ENCODE measurements at regions not wholly inside any gene's neighbourhood (a gene's known extent, or its start where the extent isn't known, plus 50 kb on each side); places are given as distances from the start of the nearest gene placed in this dataset.

DNA sequence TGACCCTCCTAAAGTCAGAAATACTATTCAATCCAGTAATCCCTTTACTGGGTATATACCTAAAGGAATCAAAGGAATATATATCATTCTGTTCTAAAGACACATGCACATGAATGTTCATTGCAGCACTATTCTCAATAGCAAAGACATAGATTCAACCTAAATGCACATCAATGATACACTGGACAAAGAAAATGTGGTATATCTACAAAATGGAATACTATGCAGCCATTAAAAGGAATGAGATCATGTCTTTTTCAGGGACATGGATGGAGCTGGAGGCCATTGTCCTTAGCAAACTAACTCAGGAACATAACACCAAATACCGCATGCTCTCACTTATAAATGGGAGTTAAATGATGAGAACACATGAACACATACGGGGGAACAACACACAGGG lies 306.0 kb upstream of the EPHA5 start:
- DNase-seq: no peak

DNA sequence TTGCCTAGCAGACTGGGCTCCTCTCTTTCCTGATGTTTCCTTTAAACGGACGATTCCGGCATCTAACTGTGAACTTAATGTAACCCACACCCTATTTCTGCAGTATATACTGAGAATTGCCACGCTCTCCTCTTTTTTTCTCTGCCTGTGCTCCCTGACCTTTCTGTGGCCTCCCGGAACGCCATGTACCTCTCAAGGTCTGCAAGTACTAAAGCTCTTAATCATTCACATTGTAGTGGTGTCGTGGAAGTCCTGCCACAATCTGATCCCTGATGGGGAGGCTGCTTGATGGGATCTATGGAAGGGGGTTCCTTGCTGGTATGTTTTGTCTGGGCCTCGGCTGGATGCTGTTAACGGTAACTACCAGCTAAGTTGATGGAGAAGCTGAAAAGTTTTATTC lies 302.9 kb upstream of the EPHA5 start:
- DNase-seq: no peak

DNA sequence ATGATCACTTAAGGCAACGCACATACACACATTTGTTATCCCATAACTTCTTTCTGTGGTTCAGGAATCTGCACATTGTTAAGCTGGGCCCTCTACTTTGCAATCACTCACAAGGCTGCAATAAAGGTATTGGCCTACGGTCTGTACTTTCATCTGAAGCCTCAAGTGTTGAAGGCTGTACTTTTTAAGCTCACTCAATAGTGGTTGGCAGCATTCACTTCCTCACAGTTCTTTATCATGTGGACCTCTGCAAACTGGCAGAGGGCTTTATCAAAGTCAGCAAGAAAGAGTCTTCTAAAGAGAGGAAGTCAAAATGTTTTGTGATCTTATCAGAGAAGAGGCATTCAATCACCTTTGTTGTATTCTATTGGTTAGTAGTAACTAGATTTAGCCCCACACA lies 301.4 kb upstream of the EPHA5 start:
- no peak for DNase-seq

DNA sequence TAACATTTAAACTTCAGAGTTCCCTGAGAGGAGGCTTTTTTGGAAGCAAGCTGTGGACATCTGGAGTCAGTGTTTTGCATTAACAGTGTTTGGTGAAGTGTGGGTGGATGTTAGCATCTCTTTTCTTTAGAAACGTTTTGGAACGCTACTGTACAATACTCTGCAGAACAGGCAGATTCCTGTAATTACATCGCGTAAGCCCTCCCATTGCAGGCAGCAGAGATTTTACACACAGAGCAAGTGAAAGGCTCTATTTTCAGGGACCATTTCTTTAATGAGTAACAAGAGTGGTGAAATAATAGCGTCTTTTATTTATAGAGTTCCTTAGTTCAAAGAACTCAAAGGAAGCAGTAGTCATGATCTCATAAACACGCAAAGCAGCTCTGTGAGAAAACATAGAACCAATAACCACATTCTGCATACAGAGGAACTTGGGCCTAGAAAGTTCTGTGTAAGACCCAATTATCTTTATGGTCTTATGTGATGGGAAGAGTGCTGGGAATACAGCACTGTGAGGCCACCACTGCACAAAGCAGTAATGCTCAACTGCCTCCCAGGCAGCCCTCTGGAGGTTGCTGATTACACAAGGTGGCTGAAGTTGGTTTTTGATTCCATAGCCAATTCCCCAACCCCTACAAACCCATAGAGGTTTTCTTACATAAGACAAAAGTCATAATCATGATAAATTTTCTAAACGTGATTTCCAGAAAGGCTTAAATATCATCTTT lies 298.7 kb upstream of the EPHA5 start:
- no peak for DNase-seq

DNA sequence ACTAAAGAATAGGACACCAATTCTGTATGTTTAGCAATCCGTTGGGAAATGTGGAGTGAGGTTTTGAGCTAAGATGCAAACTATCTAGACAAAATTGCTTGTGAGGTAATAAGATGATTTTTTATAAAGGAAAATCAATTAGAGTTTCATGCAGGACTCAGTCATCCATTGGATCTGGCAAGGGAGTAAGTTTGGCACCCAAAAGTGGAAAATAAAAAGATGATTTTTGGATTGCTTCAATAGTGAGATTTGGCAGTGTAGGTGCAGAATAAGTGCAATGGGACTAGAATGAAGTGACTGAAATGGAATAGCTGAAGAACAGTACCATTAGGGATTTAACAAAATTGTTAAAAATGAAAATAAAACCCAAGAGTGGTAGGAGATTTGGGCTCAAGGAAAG lies 290.5 kb upstream of the EPHA5 start:
- no peak for DNase-seq

DNA sequence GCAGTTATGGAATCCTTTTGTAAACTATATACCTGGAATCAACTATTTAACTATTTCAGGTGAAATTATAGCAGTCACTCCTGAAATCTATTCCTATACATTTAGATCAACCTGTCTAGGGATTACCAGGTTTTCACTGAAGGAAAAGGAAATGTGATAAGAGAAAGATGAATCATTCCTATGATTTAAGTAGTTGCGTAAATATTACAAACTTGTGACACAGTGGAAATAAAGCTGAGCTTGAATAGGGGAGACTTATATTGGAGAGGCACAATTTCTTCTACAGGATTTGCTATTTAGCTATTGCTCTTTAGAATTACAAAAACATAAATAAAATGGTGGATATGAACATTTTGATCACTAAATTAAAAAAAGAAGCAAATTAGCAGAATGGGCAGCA lies 284.1 kb upstream of the EPHA5 start:
- no peak for DNase-seq

DNA sequence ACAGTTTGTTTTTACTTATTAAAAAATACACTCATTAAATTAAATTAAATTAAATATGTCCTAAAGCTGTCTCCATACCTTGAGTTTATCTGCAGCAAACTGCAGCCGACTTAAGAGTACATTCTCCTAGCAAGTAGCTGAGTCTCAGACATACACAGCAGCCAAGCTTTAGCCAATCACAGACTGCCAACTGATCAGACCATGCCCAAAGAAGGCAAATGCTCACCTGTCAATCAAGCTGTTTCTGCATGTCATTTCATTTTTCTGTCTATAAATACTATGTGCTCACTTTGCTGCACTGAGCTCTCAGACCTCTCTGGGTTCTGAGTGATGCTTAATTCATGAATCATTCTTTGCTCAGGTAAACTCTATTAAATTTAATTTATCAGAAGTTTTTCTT lies 280.9 kb upstream of the EPHA5 start:
- no peak for DNase-seq

DNA sequence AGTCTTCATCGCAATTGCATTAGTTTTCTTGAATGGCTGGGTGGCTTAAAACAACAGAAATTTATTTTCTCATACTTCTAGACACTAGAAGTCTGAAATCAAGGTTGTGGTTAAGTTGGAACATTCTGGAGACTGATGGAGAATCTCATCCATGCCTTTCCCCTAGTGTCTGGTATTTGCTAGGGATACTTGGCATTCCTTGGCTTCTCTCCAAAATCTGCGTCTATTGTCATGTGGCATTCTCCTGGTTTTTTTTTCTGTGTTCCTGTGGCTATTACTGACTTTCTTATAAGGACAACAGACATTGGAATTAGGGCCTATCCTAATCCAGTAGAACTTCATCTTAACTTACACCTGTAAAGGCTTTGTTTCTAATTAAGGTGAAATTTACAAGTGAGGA lies 272.8 kb upstream of the EPHA5 start:
- DNase-seq: no peak

DNA sequence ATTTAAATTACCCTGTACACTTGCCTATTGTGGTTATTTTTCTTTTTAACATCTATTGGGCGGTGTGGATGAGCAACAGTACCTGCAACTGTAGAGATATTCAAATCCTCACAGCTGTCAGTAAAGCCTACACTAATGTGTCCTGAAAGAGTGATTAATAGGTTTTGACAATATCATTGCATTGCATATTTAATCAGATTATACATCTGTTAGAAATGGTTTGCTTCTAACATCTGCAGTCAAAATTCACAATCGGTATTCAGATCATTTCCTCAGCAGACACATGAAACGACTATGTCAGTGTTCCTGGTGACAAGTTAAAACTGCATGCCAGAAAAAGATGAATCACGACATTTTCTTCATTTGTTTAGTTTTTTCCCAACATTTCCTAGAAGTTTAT lies 254.6 kb upstream of the EPHA5 start:
- no peak for DNase-seq

DNA sequence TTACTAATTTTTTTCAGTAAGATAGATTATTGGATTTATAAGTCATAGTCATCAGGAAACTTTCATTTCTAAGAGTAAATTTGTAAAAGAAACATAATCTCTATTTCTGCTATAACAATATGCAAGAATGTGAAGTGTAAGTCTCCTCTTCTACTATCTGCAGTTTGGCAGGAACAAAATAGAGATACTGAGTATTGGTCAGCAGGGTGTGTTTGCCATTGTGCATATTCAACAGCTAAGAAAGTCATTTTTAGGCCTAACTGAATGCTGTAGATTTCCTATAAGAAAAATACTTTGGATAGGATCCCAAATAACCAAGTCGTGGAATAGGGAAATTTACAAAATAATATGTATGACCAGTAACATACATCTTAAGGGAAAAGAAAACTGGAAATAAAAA lies 253.3 kb upstream of the EPHA5 start:
- no peak for DNase-seq

DNA sequence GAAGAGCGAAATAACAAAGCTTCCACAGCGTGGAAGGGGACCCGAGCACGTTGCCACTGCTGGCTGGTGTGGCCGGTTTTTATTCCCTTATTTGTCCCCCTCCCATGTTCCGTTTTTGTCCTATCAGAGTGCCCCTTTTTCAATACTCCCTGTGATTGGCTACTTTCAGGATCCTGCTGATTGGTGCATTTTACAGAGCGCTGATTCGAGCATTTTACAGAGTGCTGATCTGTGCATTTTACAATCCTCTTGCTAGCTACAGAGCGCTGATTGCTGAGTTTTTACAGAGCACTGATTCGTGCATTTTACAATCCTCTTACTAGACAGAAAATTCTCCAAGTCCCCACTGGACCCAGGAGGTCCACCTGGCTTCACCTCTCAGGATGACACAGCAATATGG lies 250.9 kb upstream of the EPHA5 start:
- no peak for DNase-seq

DNA sequence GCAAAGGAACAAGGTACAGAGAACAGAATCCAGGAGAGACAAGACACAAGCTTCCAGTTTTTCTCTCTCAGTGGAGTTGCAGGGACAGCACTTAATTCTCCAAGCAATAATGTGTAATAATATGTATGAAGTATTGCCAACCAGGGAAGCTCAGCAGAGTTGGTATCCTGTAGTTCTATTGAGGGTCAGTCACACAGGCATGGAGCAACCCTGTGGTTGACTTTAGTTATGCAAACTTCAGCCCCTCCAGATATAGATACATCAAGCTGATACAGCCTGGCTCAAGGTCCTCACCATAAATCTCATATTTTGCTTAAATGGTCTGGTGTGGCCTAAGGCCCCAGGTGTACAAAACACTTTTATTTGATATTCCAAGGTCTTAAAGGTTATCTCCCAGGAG lies 248.6 kb upstream of the EPHA5 start:
- DNase-seq: no peak

DNA sequence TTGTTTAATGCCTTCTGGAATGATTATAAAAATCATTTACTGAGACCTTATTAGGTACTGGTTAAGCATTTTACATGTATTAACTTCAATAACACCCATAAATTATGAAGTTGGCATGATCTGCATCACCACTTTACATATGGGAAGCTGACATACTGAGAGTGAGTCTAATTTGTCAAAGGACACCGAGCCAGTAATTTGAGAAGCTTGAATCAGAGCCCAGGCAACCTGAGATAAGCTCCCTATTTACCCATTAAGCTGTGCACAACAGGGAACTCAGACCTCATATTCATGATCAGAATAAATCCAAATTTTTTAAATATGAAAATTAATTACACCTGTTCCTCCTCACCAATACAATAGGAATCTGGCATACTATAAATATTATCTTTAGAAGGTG lies 247.9 kb upstream of the EPHA5 start:
- no peak for DNase-seq

DNA sequence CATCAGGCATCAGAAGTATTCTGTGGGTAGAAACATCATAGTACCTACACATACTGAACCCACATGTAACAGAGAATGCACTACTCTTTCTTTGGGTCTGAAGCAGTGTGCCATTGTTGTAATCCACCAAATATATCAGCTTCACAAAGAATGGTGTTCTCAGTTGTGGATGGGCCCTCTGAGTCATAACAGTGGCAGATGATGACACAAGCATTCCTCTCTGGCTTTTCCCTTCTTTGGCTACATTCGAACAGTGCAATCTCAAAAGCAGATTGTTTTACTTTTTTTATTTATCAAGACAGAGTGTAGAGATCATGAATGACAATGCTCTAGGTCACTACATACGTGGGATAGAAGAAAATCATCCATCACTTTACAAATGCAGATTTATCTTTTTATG lies 247.2 kb upstream of the EPHA5 start:
- DNase-seq: no peak

DNA sequence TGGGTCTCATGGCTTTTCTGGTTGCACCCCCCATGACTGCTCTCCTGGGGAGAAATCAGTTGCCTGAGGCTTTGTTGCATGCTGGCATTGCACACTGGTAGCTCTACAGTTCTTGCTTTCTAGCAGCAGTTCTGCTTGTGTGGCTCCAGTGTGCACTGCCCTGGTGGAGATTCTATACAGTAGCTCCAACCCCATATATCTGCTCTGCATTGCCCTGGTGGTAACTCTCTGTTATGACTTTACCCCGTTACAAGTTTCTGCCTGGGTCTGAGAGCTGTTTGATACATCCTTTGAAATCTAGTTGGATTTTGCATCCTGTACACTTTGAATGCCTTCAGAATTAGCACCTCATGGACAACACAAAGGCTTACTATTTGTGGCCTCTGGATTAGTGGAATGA lies 241.4 kb upstream of the EPHA5 start:
- DNase-seq: no peak

DNA sequence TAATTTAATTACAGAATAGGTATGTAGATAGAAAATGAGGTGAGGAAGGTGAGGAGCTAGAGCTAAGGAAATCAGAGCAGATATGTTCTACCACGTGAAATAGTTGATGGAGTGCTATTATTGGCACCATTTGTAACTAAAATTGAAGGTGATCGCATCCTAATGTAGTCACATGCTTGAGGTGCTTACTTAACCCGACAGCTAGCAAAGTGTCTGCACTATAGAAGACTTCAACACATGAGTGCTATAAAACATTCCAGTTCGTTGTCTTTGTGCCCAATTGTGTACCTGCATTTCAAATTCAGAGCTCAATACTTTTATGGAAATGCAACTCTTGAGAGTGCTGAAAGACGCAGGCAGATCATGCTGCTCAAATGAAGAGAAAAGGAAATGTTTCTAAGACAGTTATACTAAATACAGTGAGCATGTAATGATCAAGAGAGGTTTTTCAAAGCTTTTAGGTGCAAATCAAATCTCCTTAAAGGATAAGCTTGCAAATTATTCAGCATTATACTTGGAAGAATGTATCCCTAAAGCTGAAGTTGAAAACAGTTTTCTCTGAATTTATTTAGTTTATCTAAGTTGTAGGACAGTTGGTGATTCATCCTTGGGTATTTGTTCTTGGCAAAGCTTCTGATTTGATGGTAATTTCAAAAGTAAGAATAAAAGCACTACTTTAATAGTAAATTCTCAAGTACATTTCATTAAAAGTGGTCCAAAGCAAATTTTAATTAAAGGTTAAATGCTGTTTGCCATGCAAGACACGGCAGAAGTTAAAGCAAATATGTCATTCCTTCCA lies 223.9 kb upstream of the EPHA5 start:
- DNase-seq: no peak

DNA sequence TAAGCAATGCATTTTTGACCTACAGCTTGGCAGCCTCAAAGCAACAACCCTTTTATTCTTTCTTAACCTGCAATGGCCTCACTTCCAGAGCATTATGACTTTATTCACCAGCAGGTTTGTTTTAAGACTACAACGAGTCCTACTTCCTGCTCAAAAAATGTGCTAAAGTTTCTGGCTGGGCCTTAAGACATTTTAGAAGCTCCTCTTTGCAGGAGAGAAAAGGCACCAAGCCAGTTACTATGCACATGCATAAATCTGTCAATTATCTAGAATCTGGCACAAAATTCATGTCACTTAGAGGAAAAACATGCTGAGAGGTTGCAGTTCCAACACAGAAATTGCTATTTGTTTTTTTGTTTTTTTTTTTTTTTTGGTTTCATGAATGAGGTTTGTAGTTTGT lies 223.0 kb upstream of the EPHA5 start:
- DNase-seq: no peak

DNA sequence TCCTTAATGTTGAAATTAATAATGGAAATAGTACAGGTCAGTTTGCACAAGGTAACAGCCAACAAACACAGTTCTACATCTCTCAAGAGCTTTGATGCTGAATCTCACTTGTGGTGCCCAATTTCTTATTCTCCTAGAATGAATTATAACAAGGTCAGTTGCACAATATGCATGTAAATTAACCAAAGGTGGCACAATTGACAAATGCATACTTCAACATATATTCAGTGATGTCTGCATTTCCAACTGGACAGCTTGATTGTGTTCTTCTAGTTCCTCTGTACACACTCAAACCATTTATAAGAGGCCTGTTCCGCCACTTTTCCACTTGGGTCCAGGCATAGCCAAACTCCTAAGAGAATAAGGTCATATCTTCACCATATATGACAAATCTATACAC lies 210.3 kb upstream of the EPHA5 start:
- DNase-seq: no peak

DNA sequence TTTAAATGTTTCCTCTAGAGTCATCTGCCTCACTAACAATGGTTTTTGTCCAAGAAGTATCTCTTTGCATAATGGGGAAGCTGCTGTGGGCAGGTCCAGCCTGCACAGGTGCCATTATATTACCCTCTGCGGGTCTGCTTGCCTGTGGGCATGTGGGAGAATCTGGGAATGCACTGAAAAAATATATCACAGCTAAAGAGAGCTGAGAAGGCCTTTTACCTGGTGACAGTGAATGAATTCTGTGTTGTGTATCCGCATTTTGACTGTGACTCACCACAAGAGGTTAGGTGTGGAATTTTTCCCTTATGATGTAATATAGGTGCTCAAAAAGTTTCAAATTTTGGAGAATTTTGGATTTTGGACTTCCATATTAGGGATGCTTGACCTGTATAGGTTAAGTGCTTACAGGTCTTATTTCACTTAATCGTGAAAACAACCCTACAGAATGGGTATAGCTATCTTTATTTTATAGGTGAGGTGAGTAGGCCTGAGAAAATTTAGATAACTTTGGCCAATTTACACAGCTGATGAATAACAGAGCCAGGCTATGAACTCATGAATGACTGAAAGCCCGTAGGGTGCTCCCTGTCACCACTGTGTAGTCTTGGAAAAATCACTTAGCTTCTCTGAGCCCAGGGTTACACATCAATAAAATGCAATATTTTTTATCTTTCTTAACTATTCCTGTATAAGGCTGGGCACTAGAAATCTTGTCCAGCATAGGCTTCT lies 198.0 kb upstream of the EPHA5 start:
- DNase-seq: no peak

DNA sequence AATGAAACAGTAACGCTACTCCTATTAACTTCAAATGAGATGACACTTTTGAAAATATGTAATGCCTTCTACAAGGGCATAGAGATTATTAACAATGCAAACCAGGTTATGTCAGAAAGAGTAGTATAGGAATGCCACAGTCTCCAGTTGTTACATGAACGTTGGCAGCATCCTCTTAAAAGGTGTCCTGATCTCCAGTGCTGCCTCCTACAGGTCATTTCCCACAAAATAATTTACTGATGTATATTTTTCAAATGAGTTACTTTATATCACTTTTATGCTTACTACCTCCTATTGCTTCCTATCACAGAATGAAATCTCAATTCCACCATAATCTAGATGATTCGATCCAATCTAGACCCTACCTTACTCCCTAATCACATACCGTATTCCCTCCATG lies 195.2 kb upstream of the EPHA5 start:
- DNase-seq: no peak

DNA sequence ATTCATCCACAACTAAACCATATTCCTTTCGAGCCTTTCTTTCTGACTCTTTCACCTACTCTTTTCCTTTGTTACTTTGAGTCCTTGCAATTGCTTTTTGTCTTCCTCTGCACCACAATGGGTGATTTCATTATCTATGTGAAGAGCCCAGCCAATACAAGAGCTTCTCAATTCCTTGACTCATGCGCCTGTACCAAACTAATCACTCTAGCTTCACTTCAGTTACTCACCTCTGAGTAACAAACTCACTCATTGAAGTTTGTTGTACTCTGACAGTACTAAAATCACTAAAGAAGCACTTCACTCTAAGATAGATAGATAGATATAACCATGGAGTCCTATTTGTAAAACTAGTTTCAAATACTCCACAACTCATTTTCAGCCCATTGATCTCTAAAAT lies 191.7 kb upstream of the EPHA5 start:
- no peak for DNase-seq

DNA sequence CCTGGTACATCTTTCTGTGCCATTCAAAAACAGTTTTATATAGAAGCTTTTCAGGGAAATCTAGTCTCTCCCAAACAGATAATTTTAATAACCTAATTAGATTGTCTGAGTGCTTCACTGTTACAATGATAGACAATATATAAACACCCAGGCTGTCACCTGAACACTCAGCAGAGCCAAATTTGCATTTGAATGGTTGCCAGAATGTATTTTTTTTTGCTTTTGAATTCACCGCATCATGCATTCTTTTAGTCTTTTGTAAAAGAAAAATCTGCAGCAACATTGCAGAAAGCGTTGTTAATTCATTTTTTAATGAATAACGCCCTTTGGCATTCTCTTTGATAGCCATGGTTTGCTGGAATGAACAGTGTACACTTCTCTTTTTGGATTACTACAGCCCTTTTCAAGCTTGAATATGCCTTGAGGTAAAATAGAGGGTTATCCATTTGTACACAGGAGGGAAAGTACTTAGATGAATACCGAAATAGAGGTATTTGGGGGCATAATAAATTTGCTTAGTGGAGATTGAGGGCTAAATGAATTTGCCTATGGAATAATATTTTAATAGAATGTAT lies 175.0 kb upstream of the EPHA5 start:
- DNase-seq: no peak

DNA sequence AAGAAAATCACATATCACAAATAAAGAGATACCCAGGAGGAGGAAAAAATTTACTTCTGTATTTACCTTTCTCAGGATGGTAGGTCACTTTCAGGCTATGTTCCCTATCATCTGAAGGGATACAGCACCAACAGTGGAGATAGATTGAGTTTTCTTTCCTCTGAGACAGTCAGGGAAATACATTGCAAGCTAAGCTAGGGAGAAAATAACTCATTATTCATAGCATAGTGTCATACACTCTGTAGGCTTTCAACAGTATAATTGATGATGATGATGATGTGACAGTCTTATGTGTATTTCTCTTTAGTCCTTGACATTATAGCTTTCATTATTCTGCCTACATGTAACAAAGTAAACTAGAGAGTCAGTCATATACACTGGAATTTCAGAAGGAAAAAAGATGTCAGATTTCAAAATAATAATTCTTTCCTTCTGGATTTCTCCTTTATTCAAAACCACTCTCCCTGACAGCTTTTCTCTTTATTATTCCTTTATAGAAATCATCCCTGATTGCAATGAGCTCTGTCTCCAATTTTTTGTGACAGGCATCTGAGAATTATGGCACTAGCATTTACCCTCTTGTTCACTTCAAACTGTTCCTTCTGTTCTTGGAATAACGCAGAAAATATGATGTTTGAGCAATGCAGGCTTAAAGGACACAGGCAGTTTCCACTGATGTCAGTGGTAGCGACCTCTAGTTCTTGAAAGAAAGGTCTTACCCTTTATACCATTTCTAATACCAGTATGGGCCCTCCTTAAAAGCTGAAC lies 169.1 kb upstream of the EPHA5 start:
- DNase-seq: no peak

Data from CD4-positive, alpha-beta T cell treated with Interleukin-1 beta for 1 hour (primary cell).